GM23248 (cell line): ENCODE measurements at regions not wholly inside any gene's neighbourhood (a gene's known extent, or its start where the extent isn't known, plus 50 kb on each side); places are given as distances from the start of the nearest gene placed in this dataset.

ENCODE experiments used
- DNase-seq: peaks from one replicate; pipeline ENCODE4 v3.0.0-alpha.2; 2015
- H2AFZ ChIP-seq: fragments of 200-600 bp; sonication (generic); 2 replicates; pipeline ENCODE4 v1.6.1; 2016; ENCODE audit warnings: antibody characterized with exemption
- H3F3A ChIP-seq: fragments of 200-600 bp; sonication (generic); 2 replicates; pipeline ENCODE4 v1.6.1; 2016; ENCODE audit warnings: mild to moderate bottlenecking, antibody characterized with exemption, mixed run types; ENCODE audit not compliant: insufficient read depth
- H3K27ac ChIP-seq: fragments of 200-600 bp; sonication (generic); 2 replicates; pipeline ENCODE4 v1.5.1; 2016; ENCODE audit warnings: mild to moderate bottlenecking
- H3K27me3 ChIP-seq: fragments of 200-600 bp; sonication (generic); replicated peaks from 2 replicates; pipeline ENCODE4 v1.6.1; 2016; ENCODE audit warnings: mild to moderate bottlenecking; ENCODE audit not compliant: insufficient read depth
- H3K36me3 ChIP-seq: fragments of 200-600 bp; sonication (generic); 2 replicates; pipeline ENCODE4 v1.6.1; 2016; ENCODE audit warnings: low read depth, mild to moderate bottlenecking
- H3K4me1 ChIP-seq: fragments of 200-600 bp; sonication (generic); 2 replicates; pipeline ENCODE4 v1.6.1; 2016; ENCODE audit warnings: mild to moderate bottlenecking; ENCODE audit not compliant: insufficient read depth
- H3K4me2 ChIP-seq: fragments of 200-600 bp; sonication (generic); one replicate; pipeline ENCODE4 v1.6.1; 2016; ENCODE audit warnings: mild to moderate bottlenecking; ENCODE audit not compliant: unreplicated experiment
- H3K4me3 ChIP-seq: fragments of 200-600 bp; sonication (generic); 2 replicates; pipeline ENCODE4 v1.5.1; 2016; ENCODE audit warnings: mild to moderate bottlenecking
- H3K79me2 ChIP-seq: fragments of 200-600 bp; sonication (generic); 2 replicates; pipeline ENCODE4 v1.6.1; 2016; ENCODE audit warnings: mild to moderate bottlenecking; ENCODE audit not compliant: insufficient read depth
- H3K9ac ChIP-seq: fragments of 200-600 bp; sonication (generic); 2 replicates; pipeline ENCODE4 v1.6.1; 2016; ENCODE audit warnings: mild to moderate bottlenecking
- H3K9me2 ChIP-seq: fragments of 200-600 bp; sonication (generic); 2 replicates; pipeline ENCODE4 v1.6.1; 2016; ENCODE audit warnings: mixed run types, mild to moderate bottlenecking, moderate library complexity; ENCODE audit not compliant: insufficient read depth
- H3K9me3 ChIP-seq: fragments of 200-600 bp; sonication (generic); one replicate; pipeline ENCODE4 v1.6.1; 2017; ENCODE audit warnings: low read depth
- H4K20me1 ChIP-seq: fragments of 200-600 bp; sonication (generic); 2 replicates; pipeline ENCODE4 v1.6.0; 2016; ENCODE audit not compliant: insufficient read depth
- EZH2 ChIP-seq: fragments of 200-600 bp; sonication (generic); IDR thresholded peaks from 2 replicates; pipeline ENCODE4 v1.6.1; 2018; ENCODE audit warnings: antibody characterized with exemption, mild to moderate bottlenecking; ENCODE audit not compliant: insufficient read depth, poor library complexity, severe bottlenecking
- EZH2phosphoT487 ChIP-seq: fragments of 200-600 bp; sonication (generic); IDR thresholded peaks from 2 replicates; pipeline ENCODE4 v1.6.1; 2018; ENCODE audit warnings: antibody characterized with exemption, moderate library complexity, mild to moderate bottlenecking, low read depth; ENCODE audit not compliant: insufficient read depth
- WGBS, 2 experiments: methylation state at CpG; one replicate each; pipeline ENCODE4 v1.1.6; 2015 to 2017; ENCODE audit warnings: low lambda C conversion rate in 2 of 2, low coverage in 1 of 2; ENCODE audit errors: missing lambda C conversion rate in 2 of 2; 5-methylcytosine and 5-hydroxymethylcytosine counted together
- in situ Hi-C: fragments of 300-500 bp; cut with MboI; formaldehyde crosslinking; loops from 2 replicates; pipeline ENCODE4 v1.15.0; 2020

GRCh38 chr9:118083161-118083560 is 379.0 kb downstream of the TLR4 start:
- Histone ChIP-seq H4K20me1 (no peaks in the 10 kb centered on the region), H3K27ac (no peak overlapping the region), H3K4me2 (no peak overlapping the region), H3K9me2 (no peaks in the 10 kb centered on the region), H3K79me2 (no peaks in the 10 kb centered on the region), H2AFZ (no peak overlapping the region), H3K27me3 (no peaks in the 10 kb centered on the region), H3K36me3 (no peaks in the 10 kb centered on the region), H3F3A (no peaks in the 10 kb centered on the region), H3K9me3 (no peaks in the 10 kb centered on the region), H3K4me1 (no peaks in the 10 kb centered on the region), H3K9ac (no peak overlapping the region), H3K4me3 (no peak overlapping the region)
- TF ChIP-seq EZH2phosphoT487 = no peak
- no peak for TF ChIP-seq EZH2
- 47 to 50% methylated on average over 13 of the region's 13 CpGs for WGBS, 2 experiments
- in situ Hi-C loops = no loop called here
- no peak for DNase-seq

DNA sequence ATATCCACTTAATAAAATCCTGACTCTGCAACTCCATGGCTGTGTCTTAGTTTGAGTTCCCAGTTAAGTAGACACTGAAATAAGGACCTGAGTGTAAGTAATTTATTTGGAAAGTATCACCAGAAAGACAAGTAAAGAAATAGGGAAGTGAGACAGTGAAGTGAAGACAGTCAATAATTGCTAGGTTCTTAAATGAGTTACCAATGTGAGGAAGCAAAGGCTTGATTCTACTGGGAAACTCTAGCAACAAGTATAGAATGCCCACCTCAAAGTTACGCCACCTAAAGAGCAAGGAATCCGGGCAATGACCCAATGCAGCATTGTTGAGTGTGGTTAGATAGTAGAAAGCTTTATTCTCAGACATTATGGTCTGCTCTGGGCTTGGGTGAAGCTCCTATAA is 383.9 kb downstream of the TLR4 start:
- Histone ChIP-seq H3K27ac (no peak overlapping the region), H3K27me3 (no peaks in the 10 kb centered on the region), H2AFZ (no peak overlapping the region), H4K20me1 (no peaks in the 10 kb centered on the region), H3K9ac (no peak overlapping the region), H3K9me3 (no peaks in the 10 kb centered on the region), H3K9me2 (no peaks in the 10 kb centered on the region), H3K4me2 (no peak overlapping the region), H3K4me3 (no peak overlapping the region), H3F3A (no peaks in the 10 kb centered on the region), H3K4me1 (no peaks in the 10 kb centered on the region), H3K36me3 (no peaks in the 10 kb centered on the region), H3K79me2 (no peaks in the 10 kb centered on the region)
- in situ Hi-C loops = no loop called here
- TF ChIP-seq EZH2 (no peak), EZH2phosphoT487 (no peak)
- WGBS, 2 experiments = 17 to 24% methylated on average over 2 of the region's 2 CpGs
- DNase-seq = no peak

DNA sequence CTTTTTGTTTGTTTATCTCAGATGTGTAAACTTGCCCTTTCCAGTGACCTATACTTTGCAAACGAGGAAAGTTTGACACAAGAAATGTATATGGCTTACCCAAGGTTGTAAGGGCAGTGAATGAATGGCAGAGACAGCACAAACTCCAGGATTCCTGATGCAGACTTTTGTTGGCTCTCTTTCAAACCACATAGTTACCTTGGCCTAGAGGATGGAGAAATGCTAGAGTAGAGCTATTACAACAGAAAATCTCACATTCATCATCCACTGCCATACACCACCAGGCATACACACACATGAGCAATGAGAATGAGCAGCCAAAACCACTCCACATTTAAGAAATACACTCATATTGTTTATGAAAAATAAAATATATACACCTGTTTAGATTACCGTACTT is 387.0 kb downstream of the TLR4 start:
- no peaks in the 10 kb centered on the region for H3K36me3 ChIP-seq
- H3K27me3 ChIP-seq = no peaks in the 10 kb centered on the region
- H3F3A ChIP-seq = no peaks in the 10 kb centered on the region
- no peak overlapping the region for H3K9ac ChIP-seq
- H2AFZ ChIP-seq = no peak overlapping the region
- no peak overlapping the region for H3K4me2 ChIP-seq
- H3K79me2 ChIP-seq = no peaks in the 10 kb centered on the region
- TF ChIP-seq EZH2phosphoT487 (no peak), EZH2 (no peak)
- in situ Hi-C loops = no loop called here
- no peaks in the 10 kb centered on the region for H3K9me3 ChIP-seq
- DNase-seq = no peak
- WGBS, 2 experiments = 25 to 28% methylated on average over 2 of the region's 2 CpGs
- no peaks in the 10 kb centered on the region for H3K4me1 ChIP-seq
- no peak overlapping the region for H3K4me3 ChIP-seq
- no peaks in the 10 kb centered on the region for H3K9me2 ChIP-seq
- no peak overlapping the region for H3K27ac ChIP-seq
- no peaks in the 10 kb centered on the region for H4K20me1 ChIP-seq

GRCh38 chr9:118091711-118092500 is 387.7 kb downstream of the TLR4 start:
- Histone ChIP-seq H3K27me3 (no peaks in the 10 kb centered on the region), H3K4me2 (no peak overlapping the region), H3K79me2 (no peaks in the 10 kb centered on the region), H3K4me3 (no peak overlapping the region), H3K36me3 (no peaks in the 10 kb centered on the region), H3F3A (no peaks in the 10 kb centered on the region), H3K9me3 (no peaks in the 10 kb centered on the region), H3K27ac (no peak overlapping the region), H3K4me1 (no peaks in the 10 kb centered on the region), H3K9me2 (no peaks in the 10 kb centered on the region), H2AFZ (no peak overlapping the region), H4K20me1 (no peaks in the 10 kb centered on the region), H3K9ac (no peak overlapping the region)
- WGBS, 2 experiments = 31 to 36% methylated on average over 8 of the region's 8 CpGs
- no peak for DNase-seq
- TF ChIP-seq EZH2phosphoT487 = no peak
- TF ChIP-seq EZH2 = no peak
- in situ Hi-C loops = no loop called here
